ENCODE measurements at regions not wholly inside any gene's neighbourhood (a gene's known extent, or its start where the extent isn't known, plus 50 kb on each side); places are given as distances from the start of the nearest gene placed in this dataset.

- H3K9me3 ChIP-seq = no peaks in the 10 kb centered on the region
- no peak overlapping the region for H3K4me3 ChIP-seq
- H3K27ac ChIP-seq = no peak overlapping the region
- no peaks in the 10 kb centered on the region for H3K4me1 ChIP-seq
- no peak for DNase-seq (ENCODE audit: low spot score in 2 of 2)
- H3K27me3 ChIP-seq = peaks cover 6% of the 10 kb centered on the region
- no CpG with 5 or more reads among the region's 3 CpGs for WGBS
- TF ChIP-seq CTCF (IDR thresholded peaks at IDR 0.05) (no peak), POLR2AphosphoS5 (IDR thresholded peaks at IDR 0.05) (no peak), POLR2A (IDR thresholded peaks at IDR 0.05) (no peak), EP300 (IDR thresholded peaks at IDR 0.05) (no peak)
- no peaks in the 10 kb centered on the region for H3K36me3 ChIP-seq
These were observed 112.4 kb upstream of the VSTM2B start for GRCh38 chr19:29413435-29413834.

GRCh38 chr19:29415507-29415906 lies 110.3 kb upstream of the VSTM2B start:
- Histone ChIP-seq H3K36me3 (no peaks in the 10 kb centered on the region), H3K9me3 (no peaks in the 10 kb centered on the region), H3K27me3 (peaks cover 6% of the 10 kb centered on the region), H3K27ac (no peak overlapping the region), H3K4me3 (no peak overlapping the region), H3K4me1 (no peaks in the 10 kb centered on the region)
- no peak for TF ChIP-seq POLR2A (IDR thresholded peaks at IDR 0.05)
- TF ChIP-seq POLR2AphosphoS5 (IDR thresholded peaks at IDR 0.05) = no peak
- no peak for TF ChIP-seq CTCF (IDR thresholded peaks at IDR 0.05)
- TF ChIP-seq EP300 (IDR thresholded peaks at IDR 0.05) = no peak
- 44% methylated on average over 5 of the region's 5 CpGs for WGBS
- no peak for DNase-seq (ENCODE audit: low spot score in 2 of 2)

- Histone ChIP-seq H3K27ac (no peak overlapping the region), H3K36me3 (no peaks in the 10 kb centered on the region), H3K27me3 (no peaks in the 10 kb centered on the region), H3K9me3 (no peaks in the 10 kb centered on the region), H3K4me1 (no peaks in the 10 kb centered on the region), H3K4me3 (no peak overlapping the region)
- DNase-seq (ENCODE audit: low spot score in 2 of 2) = no peak
- TF ChIP-seq CTCF (IDR thresholded peaks at IDR 0.05) (no peak), POLR2A (IDR thresholded peaks at IDR 0.05) (no peak), EP300 (IDR thresholded peaks at IDR 0.05) (no peak), POLR2AphosphoS5 (IDR thresholded peaks at IDR 0.05) (no peak)
- WGBS = no CpG with 5 or more reads among the region's 4 CpGs
These were observed 108.7 kb upstream of the VSTM2B start for GRCh38 chr19:29417048-29417447.

- H3K27me3 ChIP-seq = no peaks in the 10 kb centered on the region
- H3K4me1 ChIP-seq = no peaks in the 10 kb centered on the region
- DNase-seq (ENCODE audit: low spot score in 2 of 2) = no peak
- TF ChIP-seq POLR2A (IDR thresholded peaks at IDR 0.05) (no peak), CTCF (IDR thresholded peaks at IDR 0.05) (no peak), POLR2AphosphoS5 (IDR thresholded peaks at IDR 0.05) (no peak), EP300 (IDR thresholded peaks at IDR 0.05) (no peak)
- no peak overlapping the region for H3K27ac ChIP-seq
- no peaks in the 10 kb centered on the region for H3K9me3 ChIP-seq
- 76% methylated on average over 13 of the region's 13 CpGs for WGBS
- H3K36me3 ChIP-seq = no peaks in the 10 kb centered on the region
- no peak overlapping the region for H3K4me3 ChIP-seq
These were observed 107.6 kb upstream of the VSTM2B start for GRCh38 chr19:29418201-29418600.

- H3K27me3 ChIP-seq = no peaks in the 10 kb centered on the region
- H3K36me3 ChIP-seq = no peaks in the 10 kb centered on the region
- H3K27ac ChIP-seq = no peak overlapping the region
- H3K4me1 ChIP-seq = no peaks in the 10 kb centered on the region
- H3K4me3 ChIP-seq = no peak overlapping the region
- TF ChIP-seq POLR2AphosphoS5 (IDR thresholded peaks at IDR 0.05) = no peak
- TF ChIP-seq CTCF (IDR thresholded peaks at IDR 0.05) = no peak
- TF ChIP-seq EP300 (IDR thresholded peaks at IDR 0.05) = no peak
- TF ChIP-seq POLR2A (IDR thresholded peaks at IDR 0.05) = no peak
- 93% methylated on average over 5 of the region's 5 CpGs for WGBS
- no peak for DNase-seq (ENCODE audit: low spot score in 2 of 2)
- H3K9me3 ChIP-seq = no peaks in the 10 kb centered on the region
These were observed 105.7 kb upstream of the VSTM2B start for GRCh38 chr19:29420065-29420464.
